CD4-positive, alpha-beta T cell (primary cell): ENCODE measurements at regions not wholly inside any gene's neighbourhood (a gene's known extent, or its start where the extent isn't known, plus 50 kb on each side); places are given as distances from the start of the nearest gene placed in this dataset.

Source experiments
- ATAC-seq: fragments of 200-7000 bp; cut with Tn5 transposase; one replicate; pipeline ENCODE4 v1.10.0; 2022; ENCODE audit warnings: mild to moderate bottlenecking; ENCODE audit not compliant: poor library complexity
- CTCF ChIA-PET: fragments of 350-600 bp; sonication (Branson Sonifier 250); formaldehyde crosslinking; loops from one replicate; lab custom pipeline; 2021; ENCODE audit warnings: antibody characterized with exemption, inconsistent platforms; lab: Charles Lee
- POLR2A ChIA-PET: fragments of 350-600 bp; sonication (Branson Sonifier 250); formaldehyde crosslinking; loops from one replicate; lab custom pipeline; 2021; ENCODE audit warnings: antibody characterized with exemption, inconsistent platforms; lab: Charles Lee
- DNase-seq, 14 experiments: peaks; one replicate each; pipeline ENCODE4 v3.0.0-alpha.2; 2013 to 2020; ENCODE audit warnings: mixed read lengths in 2 of 14
- H3K27ac ChIP-seq, 2 donors: one replicate each; pipeline versions ENCODE4 v1.5.1 to v1.7.0; 2013; ENCODE audit warnings: low read length in 2 of 2, low read depth in 1 of 2, mild to moderate bottlenecking in 1 of 2
- H3K27me3 ChIP-seq, 2 experiments: 1 replicate in 1 of 2; 2 replicates in 1 of 2; pipeline versions ENCODE4 v1.6.1 to v1.7.0; 2013; ENCODE audit warnings: low read length in 2 of 2, control low read depth in 1 of 2, mild to moderate bottlenecking in 1 of 2, moderate library complexity in 1 of 2; ENCODE audit not compliant: insufficient read depth in 2 of 2, control insufficient read depth in 1 of 2
- H3K36me3 ChIP-seq: one replicate; pipeline ENCODE4 v1.6.1; 2013; ENCODE audit warnings: low read length, control low read depth; ENCODE audit not compliant: insufficient read depth
- H3K4me1 ChIP-seq: one replicate; pipeline ENCODE4 v1.6.1; 2013; ENCODE audit warnings: low read length, control low read depth; ENCODE audit not compliant: insufficient read depth
- H3K4me3 ChIP-seq: one replicate; pipeline ENCODE4 v1.5.1; 2013; ENCODE audit warnings: mild to moderate bottlenecking, low read length, moderate library complexity
- H3K9me3 ChIP-seq, 2 experiments: 1 replicate in 1 of 2; 2 replicates in 1 of 2; pipeline versions ENCODE4 v1.6.1 to v1.7.0; 2013; ENCODE audit warnings: low read length in 2 of 2, mild to moderate bottlenecking in 2 of 2, control low read depth in 1 of 2, moderate library complexity in 1 of 2; ENCODE audit not compliant: control insufficient read depth in 1 of 2, insufficient read depth in 1 of 2
- H3K27ac Mint-ChIP-seq: one replicate; pipeline ENCODE4 v1.8.0; 2020; ENCODE audit warnings: mixed read lengths
- H3K27me3 Mint-ChIP-seq: one replicate; pipeline ENCODE4 v1.8.0; 2021; ENCODE audit warnings: mixed read lengths
- H3K36me3 Mint-ChIP-seq: one replicate; pipeline ENCODE4 v1.8.0; 2021; ENCODE audit warnings: low read depth, mixed read lengths
- H3K4me1 Mint-ChIP-seq: one replicate; pipeline ENCODE4 v1.8.0; 2021; ENCODE audit warnings: low read depth, mixed read lengths
- H3K4me3 Mint-ChIP-seq: one replicate; pipeline ENCODE4 v1.8.0; 2020; ENCODE audit warnings: mild to moderate bottlenecking, mixed read lengths
- H3K9me3 Mint-ChIP-seq: one replicate; pipeline ENCODE4 v1.8.0; 2020; ENCODE audit warnings: mixed read lengths
- intact Hi-C, 2 experiments: fragments of 100-400 bp; cut with DNase I in 1 of 2; cut with micrococcal nuclease in 1 of 2; formaldehyde crosslinking; loops; one replicate each; pipeline versions ENCODE4 v1.15.1 to v1.9.0; 2023 to 2025; cut with DNase I, micrococcal nuclease
- TF ChIP-seq, protein P1 (sequence below): fragments of 200-600 bp; IDR thresholded peaks from one replicate; pipeline ENCODE4 v1.8.0; 2022; ENCODE audit warnings: antibody characterized with exemption, mild to moderate bottlenecking

DNA sequence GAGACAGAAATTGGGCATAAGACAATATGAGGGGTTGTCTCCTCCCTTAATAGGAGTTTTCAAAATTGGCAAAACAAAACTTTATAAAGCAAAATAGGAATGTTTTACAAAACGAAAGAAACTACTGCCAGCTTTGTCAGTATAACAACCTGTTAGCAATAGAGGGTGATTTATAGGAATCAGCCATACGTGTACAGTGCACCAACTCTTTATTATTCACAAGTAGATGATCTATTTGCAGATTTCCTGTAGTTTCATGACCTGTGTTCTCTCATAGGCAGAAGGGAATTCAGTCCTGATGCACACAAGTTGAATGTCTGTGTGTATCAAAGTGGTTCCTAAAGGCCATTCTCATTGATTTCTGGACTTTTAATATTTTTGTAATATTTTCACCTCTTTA is 116.3 kb downstream of the MFAP3L start:
- H3K27ac ChIP-seq, result no peak overlapping the region
- ATAC-seq, result no peak
- intact Hi-C loops, result no loop called here

DNA sequence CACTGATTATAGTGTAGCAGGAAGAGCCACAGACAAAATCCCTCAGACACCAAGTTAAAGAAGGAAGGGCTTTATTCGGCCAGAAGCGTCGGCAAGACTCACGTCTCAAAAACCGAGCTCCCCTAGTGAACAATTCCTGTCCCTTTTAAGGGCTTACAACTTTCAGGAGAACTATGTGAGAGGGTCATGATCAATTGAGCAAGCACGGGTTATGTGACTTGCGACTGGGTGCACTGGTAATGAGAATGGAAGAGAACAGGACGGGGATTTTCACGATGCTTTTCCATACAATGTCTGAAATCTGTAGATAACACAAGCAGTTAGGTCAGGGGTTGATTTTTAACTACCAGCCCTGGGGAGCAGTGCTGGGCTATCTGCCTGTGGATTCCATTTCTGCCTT is 116.7 kb downstream of the MFAP3L start:
- intact Hi-C loops, result no loop called here
- H3K9me3 Mint-ChIP-seq, result no peaks in the 10 kb centered on the region
- H3K36me3 Mint-ChIP-seq, result no peaks in the 10 kb centered on the region
- DNase-seq (no peak), ATAC-seq (no peak)
- Histone ChIP-seq H3K4me1 (no peaks in the 10 kb centered on the region), H3K4me3 (no peak overlapping the region), H3K27me3 (peaks cover 0 to 3% of the 10 kb centered on the region in 2 experiments), H3K36me3 (no peaks in the 10 kb centered on the region), H3K27ac (no peak overlapping the region), H3K9me3 (no peaks in the 10 kb centered on the region)
- no peaks in the 10 kb centered on the region for H3K4me1 Mint-ChIP-seq
- H3K27me3 Mint-ChIP-seq, result no peaks in the 10 kb centered on the region
- TF ChIP-seq, protein P1, sequence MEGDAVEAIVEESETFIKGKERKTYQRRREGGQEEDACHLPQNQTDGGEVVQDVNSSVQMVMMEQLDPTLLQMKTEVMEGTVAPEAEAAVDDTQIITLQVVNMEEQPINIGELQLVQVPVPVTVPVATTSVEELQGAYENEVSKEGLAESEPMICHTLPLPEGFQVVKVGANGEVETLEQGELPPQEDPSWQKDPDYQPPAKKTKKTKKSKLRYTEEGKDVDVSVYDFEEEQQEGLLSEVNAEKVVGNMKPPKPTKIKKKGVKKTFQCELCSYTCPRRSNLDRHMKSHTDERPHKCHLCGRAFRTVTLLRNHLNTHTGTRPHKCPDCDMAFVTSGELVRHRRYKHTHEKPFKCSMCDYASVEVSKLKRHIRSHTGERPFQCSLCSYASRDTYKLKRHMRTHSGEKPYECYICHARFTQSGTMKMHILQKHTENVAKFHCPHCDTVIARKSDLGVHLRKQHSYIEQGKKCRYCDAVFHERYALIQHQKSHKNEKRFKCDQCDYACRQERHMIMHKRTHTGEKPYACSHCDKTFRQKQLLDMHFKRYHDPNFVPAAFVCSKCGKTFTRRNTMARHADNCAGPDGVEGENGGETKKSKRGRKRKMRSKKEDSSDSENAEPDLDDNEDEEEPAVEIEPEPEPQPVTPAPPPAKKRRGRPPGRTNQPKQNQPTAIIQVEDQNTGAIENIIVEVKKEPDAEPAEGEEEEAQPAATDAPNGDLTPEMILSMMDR, result no peak
- ChIA-PET CTCF (no interaction called here), POLR2A (no interaction called here)
- no peak overlapping the region for H3K4me3 Mint-ChIP-seq
- no peak overlapping the region for H3K27ac Mint-ChIP-seq

More for the DNA sequence above, 116.3 kb downstream of the MFAP3L start:
- Mint-ChIP-seq H3K36me3 (no peaks in the 10 kb centered on the region), H3K4me1 (no peaks in the 10 kb centered on the region), H3K9me3 (no peaks in the 10 kb centered on the region), H3K4me3 (no peak overlapping the region), H3K27me3 (no peaks in the 10 kb centered on the region), H3K27ac (no peak overlapping the region)
- CTCF ChIA-PET, result no interaction called here
- H3K27me3 ChIP-seq, result peaks cover 0 to 3% of the 10 kb centered on the region in 2 experiments
- POLR2A ChIA-PET, result no interaction called here
- DNase-seq, result no peak
- TF ChIP-seq, protein P1, result no peak
- no peak overlapping the region for H3K4me3 ChIP-seq
- no peaks in the 10 kb centered on the region for H3K4me1 ChIP-seq
- H3K36me3 ChIP-seq, result no peaks in the 10 kb centered on the region
- H3K9me3 ChIP-seq, result no peaks in the 10 kb centered on the region

DNA sequence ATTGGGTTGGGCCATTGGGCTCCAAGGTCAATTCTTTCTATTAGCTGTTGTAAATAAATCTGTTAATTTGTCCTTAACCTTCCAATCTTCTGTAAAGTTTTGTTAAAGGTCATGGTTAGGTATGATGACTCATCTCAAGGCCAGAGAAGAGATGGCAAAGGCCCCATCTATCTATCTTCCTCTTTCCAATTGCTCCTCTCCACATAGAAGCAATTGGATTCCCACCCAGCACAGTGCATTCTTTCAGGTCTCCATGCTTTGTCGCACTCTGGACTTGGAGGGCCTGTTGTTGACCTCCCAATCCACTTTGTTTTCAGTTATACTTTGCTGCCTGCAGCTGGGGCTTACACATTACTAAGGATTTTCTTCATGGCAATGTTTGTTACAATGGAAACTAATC is 118.5 kb downstream of the MFAP3L start:
- no peaks in the 10 kb centered on the region for H3K9me3 ChIP-seq
- H3K4me1 ChIP-seq, result no peaks in the 10 kb centered on the region
- no peaks in the 10 kb centered on the region for H3K9me3 Mint-ChIP-seq
- no peak overlapping the region for H3K27ac Mint-ChIP-seq
- no peak overlapping the region for H3K27ac ChIP-seq
- peaks cover 6% of the 10 kb centered on the region for H3K27me3 Mint-ChIP-seq
- POLR2A ChIA-PET, result no interaction called here
- TF ChIP-seq, protein P1, result no peak
- ATAC-seq (no peak), DNase-seq (no peak)
- CTCF ChIA-PET, result no interaction called here
- no peak overlapping the region for H3K4me3 ChIP-seq
- H3K4me1 Mint-ChIP-seq, result no peaks in the 10 kb centered on the region
- peaks cover 0 to 3% of the 10 kb centered on the region in 2 experiments for H3K27me3 ChIP-seq
- no peaks in the 10 kb centered on the region for H3K36me3 Mint-ChIP-seq
- no peak overlapping the region for H3K4me3 Mint-ChIP-seq
- H3K36me3 ChIP-seq, result no peaks in the 10 kb centered on the region
- intact Hi-C loops, result no loop called here
